NCI-H82 treated with DMSO at 0.1 percent for 48 hours (cell line): ENCODE measurements at regions not wholly inside any gene's neighbourhood (a gene's known extent, or its start where the extent isn't known, plus 50 kb on each side); places are given as distances from the start of the nearest gene placed in this dataset.

Source experiments
- DNase-seq: peaks from one replicate; lab custom pipeline; 2025; ENCODE audit not compliant: unreplicated experiment; lab: John Stamatoyannopoulos, UW

GRCh38 chr1:168782559-168783116 lies 53.6 kb upstream of the DPT start:
- no peak for DNase-seq

- peak; percentile 22 for DNase-seq
Measured at GRCh38 chr1:168783458-168784210, 54.6 kb upstream of the DPT start.

- DNase-seq = peak; percentile 57
Measured at GRCh38 chr1:168786476-168787330, 57.7 kb upstream of the DPT start.

DNA sequence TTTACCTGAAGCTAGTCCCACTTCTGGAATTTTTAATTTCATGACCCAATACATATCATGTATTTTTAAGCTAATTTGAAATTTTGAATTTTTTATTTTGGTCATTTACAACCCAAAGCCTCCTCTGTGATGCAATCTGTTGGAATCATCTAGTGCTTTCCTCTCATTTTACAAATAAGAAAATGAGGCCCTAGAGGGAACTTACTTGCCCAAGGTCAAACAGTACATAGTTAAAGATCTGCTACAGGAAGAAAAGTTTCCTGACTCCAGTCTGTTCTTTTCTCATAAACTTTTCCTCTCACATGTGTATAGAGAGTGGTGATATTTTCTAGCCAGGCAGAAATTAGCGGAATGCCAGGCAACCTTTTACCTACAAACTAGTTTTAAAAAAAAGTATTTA lies 59.3 kb upstream of the DPT start:
- no peak for DNase-seq

DNA sequence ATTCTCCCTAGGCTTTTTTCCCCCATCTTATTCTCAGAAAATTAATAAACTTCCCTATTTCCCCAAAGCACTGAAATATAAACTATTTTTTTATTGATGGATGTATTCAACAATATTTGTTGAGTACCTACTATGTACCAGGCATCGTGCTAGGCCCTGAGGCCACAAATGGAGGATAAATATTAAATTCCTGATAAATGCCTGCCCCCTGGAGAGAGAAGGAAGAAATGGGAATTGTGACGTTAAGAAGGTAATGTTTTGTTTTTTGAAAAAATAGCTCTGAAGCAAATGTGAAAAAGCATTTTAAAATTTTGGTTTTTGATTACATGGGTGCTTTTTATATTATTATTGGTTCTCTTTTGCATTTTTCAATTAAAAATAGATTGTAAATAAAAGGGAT lies 60.5 kb upstream of the DPT start:
- DNase-seq = no peak

GRCh38 chr1:168792142-168792541 lies 63.1 kb upstream of the DPT start:
- no peak for DNase-seq

GRCh38 chr1:168792592-168793125 lies 63.7 kb upstream of the DPT start:
- DNase-seq = peak; percentile 67

- DNase-seq = no peak
Measured at GRCh38 chr1:168794057-168794456, 65.1 kb upstream of the DPT start.

- DNase-seq = no peak
Measured at GRCh38 chr1:168795681-168796080, 66.7 kb upstream of the DPT start.

DNA sequence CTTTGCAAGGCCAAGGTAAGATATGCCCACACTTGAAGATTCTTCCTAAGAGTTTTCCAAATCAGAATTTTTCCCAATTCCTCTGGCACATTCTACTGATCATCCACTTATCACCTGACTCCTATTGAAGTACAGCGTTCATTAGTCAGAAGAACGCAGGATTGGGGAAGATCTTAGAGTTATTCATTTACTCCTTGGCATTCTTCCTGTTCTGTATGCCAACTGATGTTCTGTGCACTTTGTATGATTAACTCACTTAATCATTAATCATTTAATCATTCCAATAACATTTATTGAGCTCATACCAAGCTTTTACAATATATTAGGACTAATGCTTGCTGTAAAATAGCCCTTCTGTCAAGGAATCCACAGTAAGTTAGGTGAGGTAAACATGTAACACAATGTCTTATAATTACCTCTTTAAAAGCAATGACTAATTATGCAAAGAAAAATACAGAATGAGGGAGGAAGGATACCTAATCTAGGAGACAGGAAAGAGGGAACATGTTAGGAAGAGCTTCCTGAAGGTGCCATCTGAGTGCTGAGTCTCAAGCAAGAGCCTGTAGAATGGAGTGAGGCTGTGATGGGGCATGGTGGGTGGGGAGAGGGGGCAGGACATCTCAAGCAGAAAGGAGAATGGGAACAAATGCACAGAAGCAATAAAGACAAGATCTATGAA lies 71.1 kb upstream of the DPT start:
- no peak for DNase-seq

DNA sequence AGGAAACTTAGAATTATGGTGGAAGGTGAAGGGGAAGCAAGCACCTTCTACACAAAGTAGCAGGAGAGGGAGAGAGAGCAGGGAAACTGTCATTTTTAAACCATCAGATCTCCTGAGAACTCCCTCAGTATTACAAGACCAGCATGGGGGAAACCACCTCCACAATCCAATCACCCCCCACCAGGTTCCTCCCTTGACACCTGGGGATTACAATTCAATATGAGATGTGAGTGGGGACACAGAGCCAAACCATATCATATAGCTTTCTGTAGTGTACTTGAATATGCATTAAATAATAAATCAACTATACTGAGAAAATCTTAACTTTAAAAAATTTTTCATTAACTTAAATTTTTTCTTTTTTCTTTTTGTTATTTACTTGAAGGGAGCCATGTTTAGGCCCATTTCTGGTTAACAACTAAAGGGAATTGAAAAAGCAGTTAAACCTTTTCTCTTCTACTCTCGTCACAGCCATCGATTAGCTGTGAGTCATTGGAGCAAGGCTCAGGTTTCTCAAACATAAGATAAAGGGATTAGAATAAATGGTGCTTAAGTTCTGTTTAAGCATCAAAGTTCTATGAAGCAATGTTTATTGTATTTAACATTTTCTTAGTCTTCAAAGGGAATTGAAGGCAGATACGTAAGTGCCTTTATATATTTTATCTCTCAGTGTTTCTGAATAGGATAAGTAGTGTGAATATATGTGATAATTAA lies 72.2 kb upstream of the DPT start:
- peak; percentile 33 for DNase-seq

DNA sequence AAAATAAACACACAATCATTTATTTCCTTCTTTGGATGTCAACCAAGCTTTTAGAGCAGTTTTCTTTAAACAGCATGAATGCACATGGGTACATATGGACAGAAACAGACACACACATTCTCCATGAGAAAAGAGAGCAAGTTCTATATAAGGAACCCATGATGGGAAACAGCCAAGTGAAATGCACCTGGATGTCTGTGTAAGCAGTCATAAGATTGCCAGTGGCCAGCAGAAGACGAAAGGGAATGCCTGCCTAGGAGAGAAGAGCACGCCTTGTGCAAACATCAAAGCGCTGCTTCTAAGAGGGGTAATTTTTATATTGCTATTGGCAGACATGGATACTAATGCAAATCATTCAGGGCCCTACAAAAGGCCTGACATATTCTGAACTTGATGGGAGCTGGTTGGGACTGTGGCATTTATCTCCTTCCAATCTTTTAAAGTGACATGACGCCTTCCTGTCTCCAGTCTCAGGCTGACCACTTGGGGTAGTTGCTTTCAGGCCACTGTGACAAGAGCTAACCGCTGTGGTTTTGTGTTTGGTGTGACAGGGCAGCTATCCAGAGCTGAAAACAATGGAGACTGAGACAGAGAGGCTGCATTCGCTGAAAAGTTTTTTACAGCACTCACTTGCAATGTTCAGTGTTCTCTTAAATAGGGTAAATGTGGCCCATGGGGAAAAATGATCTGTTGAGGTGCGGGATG lies 75.0 kb upstream of the DPT start:
- DNase-seq = no peak

GRCh38 chr1:168806952-168807351 lies 77.9 kb upstream of the DPT start:
- no peak for DNase-seq

GRCh38 chr1:168811176-168811575 lies 82.2 kb upstream of the DPT start:
- no peak for DNase-seq

DNA sequence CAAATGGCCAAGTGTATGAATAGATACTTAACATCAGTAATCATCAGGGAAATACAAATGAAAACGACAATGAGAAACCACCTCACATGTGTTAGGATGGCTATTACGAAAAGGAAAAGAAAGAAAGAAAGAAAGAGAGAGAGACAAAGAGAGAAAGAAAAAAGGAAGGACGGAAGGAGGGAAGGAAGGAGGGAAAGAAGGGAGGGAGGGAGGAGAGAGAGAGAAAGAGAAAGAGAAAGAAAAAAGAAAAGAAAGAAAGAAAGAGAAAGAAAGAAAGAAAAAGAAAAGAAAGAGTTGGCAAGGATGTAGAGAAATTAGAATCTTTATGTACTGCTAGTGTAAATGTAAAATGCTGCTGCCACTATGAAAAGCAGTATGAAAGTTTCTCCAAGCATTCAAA lies 90.7 kb upstream of the DPT start:
- DNase-seq = no peak

- DNase-seq = no peak
Measured at GRCh38 chr1:168821434-168821833, 92.4 kb upstream of the DPT start.

DNA sequence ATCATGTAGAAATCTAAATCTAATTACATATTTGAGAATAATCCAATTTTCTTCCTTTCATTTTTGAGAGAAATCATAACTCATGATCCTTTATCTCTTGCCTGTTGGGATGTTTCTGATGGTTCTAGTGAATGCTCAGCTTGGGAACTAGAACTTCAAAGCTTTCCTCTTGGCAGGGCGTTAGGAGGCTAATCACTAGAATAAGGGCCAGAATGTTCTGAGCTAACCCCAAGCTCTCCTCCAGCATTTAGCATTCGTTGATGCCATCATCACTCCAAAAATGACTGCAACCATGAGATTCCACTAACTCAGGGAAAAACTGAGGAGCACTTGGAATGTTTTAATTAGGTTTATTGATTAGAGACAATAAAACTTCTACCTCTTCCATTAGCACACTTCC lies 93.9 kb upstream of the DPT start:
- no peak for DNase-seq

DNA sequence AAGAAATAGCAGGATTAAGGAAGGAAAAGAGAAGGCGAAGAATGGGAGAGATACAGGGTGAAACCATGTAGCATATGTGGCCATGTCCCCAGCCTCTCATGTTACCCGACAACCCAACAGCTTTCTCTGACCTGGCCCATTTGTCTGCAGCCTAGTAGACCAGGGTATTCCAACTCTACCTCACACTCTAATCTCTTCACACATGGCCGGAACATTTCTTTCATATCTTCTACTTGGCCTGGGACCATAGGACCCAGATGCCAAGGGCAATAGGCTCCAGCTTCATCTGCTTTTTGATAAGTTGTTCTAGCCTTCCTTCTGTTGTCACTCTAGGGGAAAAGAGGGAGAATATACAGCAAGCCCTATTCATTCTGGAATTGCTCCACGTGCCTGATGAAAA lies 95.0 kb upstream of the DPT start:
- no peak for DNase-seq

- peak; percentile 88 for DNase-seq
Measured at GRCh38 chr1:168824418-168825065, 95.5 kb upstream of the DPT start.

GRCh38 chr1:168825129-168825528 lies 96.1 kb upstream of the DPT start:
- DNase-seq = no peak
